Ascending aorta (tissue), 2 donors: ENCODE measurements at regions not wholly inside any gene's neighbourhood (a gene's known extent, or its start where the extent isn't known, plus 50 kb on each side); places are given as distances from the start of the nearest gene placed in this dataset.

Experiments used
- DNase-seq, 2 donors: peaks; one replicate each; pipeline ENCODE4 v3.0.0-alpha.2; 2019; ENCODE audit warnings: low spot score in 2 of 2
- H3K27ac ChIP-seq, 2 donors: fragments of 200-600 bp; sonication (generic); one replicate each; pipeline ENCODE4 v1.5.1; 2016 to 2017; ENCODE audit warnings: mild to moderate bottlenecking in 1 of 2
- H3K27me3 ChIP-seq: fragments of 200-600 bp; sonication (generic); one replicate; pipeline ENCODE4 v1.5.1; 2017
- H3K36me3 ChIP-seq, 2 donors: fragments of 200-600 bp; sonication (generic); one replicate each; pipeline ENCODE4 v1.5.1; 2016
- H3K4me1 ChIP-seq, 2 donors: fragments of 200-600 bp; sonication (generic); one replicate each; pipeline ENCODE4 v1.5.1; 2016 to 2017; ENCODE audit warnings: mild to moderate bottlenecking in 1 of 2
- H3K4me3 ChIP-seq, 2 donors: fragments of 200-600 bp; sonication (generic); one replicate each; pipeline ENCODE4 v1.5.1; 2016 to 2017; ENCODE audit warnings: mild to moderate bottlenecking in 1 of 2
- H3K9me3 ChIP-seq, 2 donors: fragments of 200-600 bp; sonication (generic); one replicate each; pipeline ENCODE4 v1.5.1; 2016
- CTCF ChIP-seq, 3 experiments: fragments of 200-600 bp in 2 of 3; fragments of 450-650 bp in 1 of 3; sonication (generic) in 2 of 3; IDR thresholded peaks; one replicate each; pipeline ENCODE4 v1.5.1; 2016 to 2019; ENCODE audit warnings: antibody characterized with exemption in 3 of 3, mild to moderate bottlenecking in 1 of 3, moderate library complexity in 1 of 3
- intact Hi-C: fragments of 100-400 bp; cut with DNase I; formaldehyde crosslinking; loops from one replicate; pipeline ENCODE4 v1.15.1; 2023

- Histone ChIP-seq H3K4me1 (no peaks in the 10 kb centered on the region), H3K36me3 (no peaks in the 10 kb centered on the region), H3K4me3 (no peak overlapping the region), H3K27ac (no peak overlapping the region), H3K27me3 (no peaks in the 10 kb centered on the region), H3K9me3 (peaks cover 0 to under 1% of the 10 kb centered on the region in 2 donors)
- no peak for TF ChIP-seq CTCF (IDR thresholded peaks at IDR 0.05)
- no peak for DNase-seq
- intact Hi-C loops: no loop called here
These were observed 381.4 kb upstream of the CD180 start for GRCh38 chr5:67578011-67578410.

GRCh38 chr5:67577424-67577823, 380.8 kb upstream of the CD180 start:
- DNase-seq: no peak
- no peak for TF ChIP-seq CTCF (IDR thresholded peaks at IDR 0.05)
- H3K27me3 ChIP-seq: no peaks in the 10 kb centered on the region
- intact Hi-C loops: no loop called here
- no peak overlapping the region for H3K27ac ChIP-seq
- peaks cover 0 to 6% of the 10 kb centered on the region in 2 donors for H3K9me3 ChIP-seq
- H3K4me1 ChIP-seq: no peaks in the 10 kb centered on the region
- no peak overlapping the region for H3K4me3 ChIP-seq
- no peaks in the 10 kb centered on the region for H3K36me3 ChIP-seq

- intact Hi-C loops: no loop called here
These were observed 379.5 kb upstream of the CD180 start for GRCh38 chr5:67576112-67576511.

GRCh38 chr5:67575087-67575486, 378.5 kb upstream of the CD180 start:
- DNase-seq: no peak
- no peak overlapping the region for H3K4me3 ChIP-seq
- no peaks in the 10 kb centered on the region for H3K4me1 ChIP-seq
- H3K27me3 ChIP-seq: no peaks in the 10 kb centered on the region
- H3K27ac ChIP-seq: no peak overlapping the region
- peaks cover 0 to 10% of the 10 kb centered on the region in 2 donors for H3K9me3 ChIP-seq
- no peak for TF ChIP-seq CTCF (IDR thresholded peaks at IDR 0.05)
- H3K36me3 ChIP-seq: no peaks in the 10 kb centered on the region
- intact Hi-C loops: no loop called here

More at GRCh38 chr5:67576112-67576511, 379.5 kb upstream of the CD180 start:
- DNase-seq: no peak
- no peak overlapping the region for H3K27ac ChIP-seq
- no peaks in the 10 kb centered on the region for H3K36me3 ChIP-seq
- no peaks in the 10 kb centered on the region for H3K4me1 ChIP-seq
- H3K27me3 ChIP-seq: no peaks in the 10 kb centered on the region
- no peak overlapping the region for H3K4me3 ChIP-seq
- peaks cover 0 to 10% of the 10 kb centered on the region in 2 donors for H3K9me3 ChIP-seq
- TF ChIP-seq CTCF (IDR thresholded peaks at IDR 0.05): no peak

- H3K4me1 ChIP-seq: no peaks in the 10 kb centered on the region
- H3K27ac ChIP-seq: no peak overlapping the region
- H3K4me3 ChIP-seq: no peak overlapping the region
- H3K27me3 ChIP-seq: no peaks in the 10 kb centered on the region
- intact Hi-C loops: no loop called here
- DNase-seq: no peak
- no peak for TF ChIP-seq CTCF (IDR thresholded peaks at IDR 0.05)
- peaks cover 0 to 17% of the 10 kb centered on the region in 2 donors for H3K9me3 ChIP-seq
- no peaks in the 10 kb centered on the region for H3K36me3 ChIP-seq
These were observed 364.7 kb upstream of the CD180 start for GRCh38 chr5:67561151-67561932.
